KMS-11 (cell line): ENCODE measurements at regions not wholly inside any gene's neighbourhood (a gene's known extent, or its start where the extent isn't known, plus 50 kb on each side); places are given as distances from the start of the nearest gene placed in this dataset.

Experiments used
- H2AFZ ChIP-seq: fragments of 200-600 bp; sonication (generic); 2 replicates; pipeline ENCODE4 v1.6.1; 2016; ENCODE audit warnings: antibody characterized with exemption, mixed run types, low read depth
- H3K27ac ChIP-seq: fragments of 200-600 bp; sonication (generic); 2 replicates; pipeline ENCODE4 v1.6.1; 2016; ENCODE audit warnings: mild to moderate bottlenecking, mixed run types
- H3K27me3 ChIP-seq: fragments of 200-600 bp; sonication (generic); 2 replicates; pipeline ENCODE4 v1.6.1; 2017; ENCODE audit warnings: mild to moderate bottlenecking, low read depth, mixed run types, moderate library complexity; ENCODE audit not compliant: insufficient read depth
- H3K36me3 ChIP-seq: fragments of 200-600 bp; sonication (generic); 2 replicates; pipeline ENCODE4 v1.6.1; 2017; ENCODE audit warnings: mild to moderate bottlenecking, mixed run types; ENCODE audit not compliant: insufficient read depth
- H3K4me1 ChIP-seq: fragments of 200-600 bp; sonication (generic); 2 replicates; pipeline ENCODE4 v1.6.1; 2016; ENCODE audit warnings: mild to moderate bottlenecking, low read depth, mixed run types; ENCODE audit not compliant: poor library complexity, severe bottlenecking
- H3K4me2 ChIP-seq: fragments of 200-600 bp; sonication (generic); 2 replicates; pipeline ENCODE4 v1.7.0; 2016; ENCODE audit warnings: mild to moderate bottlenecking, mixed run types
- H3K4me3 ChIP-seq: fragments of 200-600 bp; sonication (generic); IDR thresholded peaks from 2 replicates; pipeline ENCODE4 v1.6.1; 2017; ENCODE audit warnings: low read depth, low read length, mixed read lengths; ENCODE audit not compliant: insufficient read depth
- H3K79me2 ChIP-seq: fragments of 200-600 bp; sonication (generic); 2 replicates; pipeline ENCODE4 v1.6.1; 2016; ENCODE audit warnings: low read depth, mixed run types; ENCODE audit not compliant: insufficient read depth
- H3K9ac ChIP-seq: fragments of 200-600 bp; sonication (generic); 2 replicates; pipeline ENCODE4 v1.6.1; 2016; ENCODE audit warnings: mild to moderate bottlenecking, mixed run types
- H4K20me1 ChIP-seq: fragments of 200-600 bp; sonication (generic); 2 replicates; pipeline ENCODE4 v1.6.1; 2016; ENCODE audit warnings: mild to moderate bottlenecking, mixed run types; ENCODE audit not compliant: insufficient read depth
- TF ChIP-seq, protein P1 (sequence below): fragments of 200-600 bp; sonication (generic); conservative IDR thresholded peaks from 2 replicates; pipeline ENCODE4 v1.6.1; 2017; ENCODE audit warnings: low read depth, mild to moderate bottlenecking, antibody characterized with exemption, low read length, moderate library complexity, mixed read lengths

DNA sequence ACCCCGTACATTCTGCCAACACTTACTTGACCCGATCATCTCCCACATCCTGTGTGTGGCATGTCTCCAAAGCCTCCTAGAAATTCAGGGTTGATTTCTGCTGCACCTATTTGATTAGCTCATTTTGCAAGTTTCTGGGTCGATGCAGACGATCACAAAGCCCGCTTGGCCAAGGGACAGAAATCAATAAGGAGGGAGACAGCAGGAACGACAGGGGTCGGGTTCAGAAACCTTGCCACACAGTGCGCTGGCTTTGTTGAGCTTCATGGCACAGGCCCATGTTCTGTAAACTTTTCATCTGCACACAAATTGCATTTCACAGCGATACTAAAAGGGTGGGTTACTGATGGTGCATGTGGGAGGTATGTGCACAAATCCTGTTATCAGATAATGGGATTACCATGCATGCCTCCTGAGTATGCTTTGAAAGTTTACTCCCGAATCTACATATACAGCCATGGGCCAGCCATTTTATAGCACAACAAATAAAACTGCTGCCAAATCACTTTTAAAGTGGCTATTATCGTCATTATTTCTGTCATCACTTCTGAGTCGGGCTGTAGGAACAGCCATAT is 95.9 kb upstream of the ATP11B start:
- Histone ChIP-seq H2AFZ (no peak overlapping the region), H3K4me3 (no peak overlapping the region), H3K9ac (no peak overlapping the region)

DNA sequence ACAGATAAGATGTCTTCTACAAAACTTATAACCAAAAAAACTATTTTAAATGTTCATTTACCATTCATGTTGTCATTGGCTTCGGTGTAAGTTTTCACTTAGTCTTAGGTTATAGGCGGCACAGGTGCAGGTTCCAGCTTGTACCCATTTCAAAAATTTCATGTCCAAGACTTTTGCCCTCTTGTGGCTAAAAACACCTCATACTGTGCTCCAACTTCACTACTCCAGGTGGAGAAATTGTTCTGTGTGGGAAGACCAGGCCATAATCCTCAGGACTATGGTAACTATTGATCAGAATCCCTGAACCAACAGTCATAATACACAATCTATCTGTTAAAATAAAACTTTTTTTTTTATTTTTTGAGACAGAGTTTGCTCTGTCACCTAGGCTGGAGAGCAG is 95.2 kb upstream of the ATP11B start:
- TF ChIP-seq, protein P1, sequence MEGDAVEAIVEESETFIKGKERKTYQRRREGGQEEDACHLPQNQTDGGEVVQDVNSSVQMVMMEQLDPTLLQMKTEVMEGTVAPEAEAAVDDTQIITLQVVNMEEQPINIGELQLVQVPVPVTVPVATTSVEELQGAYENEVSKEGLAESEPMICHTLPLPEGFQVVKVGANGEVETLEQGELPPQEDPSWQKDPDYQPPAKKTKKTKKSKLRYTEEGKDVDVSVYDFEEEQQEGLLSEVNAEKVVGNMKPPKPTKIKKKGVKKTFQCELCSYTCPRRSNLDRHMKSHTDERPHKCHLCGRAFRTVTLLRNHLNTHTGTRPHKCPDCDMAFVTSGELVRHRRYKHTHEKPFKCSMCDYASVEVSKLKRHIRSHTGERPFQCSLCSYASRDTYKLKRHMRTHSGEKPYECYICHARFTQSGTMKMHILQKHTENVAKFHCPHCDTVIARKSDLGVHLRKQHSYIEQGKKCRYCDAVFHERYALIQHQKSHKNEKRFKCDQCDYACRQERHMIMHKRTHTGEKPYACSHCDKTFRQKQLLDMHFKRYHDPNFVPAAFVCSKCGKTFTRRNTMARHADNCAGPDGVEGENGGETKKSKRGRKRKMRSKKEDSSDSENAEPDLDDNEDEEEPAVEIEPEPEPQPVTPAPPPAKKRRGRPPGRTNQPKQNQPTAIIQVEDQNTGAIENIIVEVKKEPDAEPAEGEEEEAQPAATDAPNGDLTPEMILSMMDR, result no peak
- Histone ChIP-seq H3K27ac (no peak overlapping the region), H3K4me1 (peaks cover 6% of the 10 kb centered on the region), H3K4me2 (no peak overlapping the region), H4K20me1 (no peaks in the 10 kb centered on the region), H3K4me3 (no peak overlapping the region), H3K79me2 (no peaks in the 10 kb centered on the region), H3K36me3 (no peaks in the 10 kb centered on the region), H2AFZ (no peak overlapping the region), H3K9ac (no peak overlapping the region), H3K27me3 (no peaks in the 10 kb centered on the region)

More for the DNA sequence above, 95.9 kb upstream of the ATP11B start:
- Histone ChIP-seq H3K27me3 (no peaks in the 10 kb centered on the region), H4K20me1 (no peaks in the 10 kb centered on the region), H3K27ac (no peak overlapping the region), H3K36me3 (no peaks in the 10 kb centered on the region), H3K4me1 (peaks cover 6% of the 10 kb centered on the region), H3K79me2 (no peaks in the 10 kb centered on the region), H3K4me2 (no peak overlapping the region)
- TF ChIP-seq, protein P1, result no peak

DNA sequence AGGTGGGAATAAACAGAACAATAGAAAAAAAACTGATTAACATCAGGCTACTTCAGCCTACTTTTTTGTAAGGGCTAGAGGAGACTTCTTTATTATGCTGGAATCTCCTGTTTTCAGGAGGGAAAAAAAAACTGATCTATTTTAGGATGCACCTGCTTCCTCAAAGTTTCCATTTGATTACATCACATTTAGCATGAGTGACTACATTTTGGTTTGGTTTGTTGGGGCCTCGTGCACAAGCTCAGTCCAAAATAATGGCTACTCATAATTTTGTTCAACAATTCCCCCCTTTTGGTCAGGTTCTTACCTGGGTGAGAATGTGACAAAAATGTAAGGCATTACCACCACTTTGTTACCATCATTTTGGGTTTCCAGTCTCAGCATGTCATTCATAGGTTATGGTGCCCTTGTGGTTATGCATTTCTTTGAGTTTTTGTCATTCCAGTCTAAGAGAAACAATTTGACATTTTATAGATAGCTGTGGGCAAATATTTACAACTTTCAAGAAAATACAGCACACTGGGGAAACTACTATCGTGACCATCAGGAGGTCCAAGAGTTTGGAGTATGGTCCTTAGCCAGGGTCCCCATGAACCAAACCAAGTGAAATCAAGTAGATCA is 93.6 kb upstream of the ATP11B start:
- H3K79me2 ChIP-seq, result no peaks in the 10 kb centered on the region
- no peaks in the 10 kb centered on the region for H3K36me3 ChIP-seq
- H2AFZ ChIP-seq, result no peak overlapping the region
- no peak overlapping the region for H3K27ac ChIP-seq
- no peak overlapping the region for H3K4me2 ChIP-seq
- H3K9ac ChIP-seq, result no peak overlapping the region
- H4K20me1 ChIP-seq, result no peaks in the 10 kb centered on the region
- no peak overlapping the region for H3K4me3 ChIP-seq
- TF ChIP-seq, protein P1, result no peak
- H3K4me1 ChIP-seq, result peaks cover 6% of the 10 kb centered on the region
- H3K27me3 ChIP-seq, result no peaks in the 10 kb centered on the region

DNA sequence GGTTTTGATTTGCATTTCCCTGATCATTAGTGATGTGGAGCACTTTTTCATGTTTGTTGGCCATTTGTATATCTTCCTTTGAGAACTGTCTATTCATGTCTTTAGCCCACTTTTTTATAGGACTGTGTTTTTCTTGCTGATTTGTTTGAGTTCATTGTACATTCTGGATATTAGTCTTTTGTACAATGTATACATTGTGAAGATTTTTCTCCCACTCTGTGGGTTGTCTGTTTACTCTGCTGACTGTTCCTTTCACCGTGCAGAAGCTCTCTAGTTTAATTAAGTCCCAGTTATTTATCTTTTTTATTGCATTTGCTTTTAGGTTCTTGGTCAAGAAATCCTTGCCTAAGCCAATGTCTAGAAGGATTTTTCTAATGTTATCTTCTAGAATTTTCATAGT is 91.1 kb upstream of the ATP11B start:
- peaks cover 6% of the 10 kb centered on the region for H3K4me1 ChIP-seq
- no peak overlapping the region for H3K9ac ChIP-seq
- H4K20me1 ChIP-seq, result no peaks in the 10 kb centered on the region
- H3K36me3 ChIP-seq, result no peaks in the 10 kb centered on the region
- no peak overlapping the region for H3K4me2 ChIP-seq
- H3K79me2 ChIP-seq, result no peaks in the 10 kb centered on the region
- H3K27me3 ChIP-seq, result no peaks in the 10 kb centered on the region
- no peak overlapping the region for H3K27ac ChIP-seq
- TF ChIP-seq, protein P1, result no peak
- H2AFZ ChIP-seq, result no peak overlapping the region
- H3K4me3 ChIP-seq, result no peak overlapping the region
